GM12873 (cell line): ENCODE measurements at regions not wholly inside any gene's neighbourhood (a gene's known extent, or its start where the extent isn't known, plus 50 kb on each side); places are given as distances from the start of the nearest gene placed in this dataset.

Source experiments
- CTCF ChIP-seq: IDR thresholded peaks from 2 replicates; pipeline ENCODE4 v1.5.1; 2012; ENCODE audit warnings: low read depth, mild to moderate bottlenecking, moderate library complexity, low read length, control low read depth; ENCODE audit not compliant: insufficient read depth; ENCODE audit errors: missing control alignments

GRCh38 chr2:138948070-138948539 lies 167.9 kb upstream of the NXPH2 start:
- TF ChIP-seq CTCF, result no peak

- TF ChIP-seq CTCF, result no peak
Observed at GRCh38 chr2:138943470-138943869, 163.3 kb upstream of the NXPH2 start.

GRCh38 chr2:138942466-138942865 lies 162.3 kb upstream of the NXPH2 start:
- no peak for TF ChIP-seq CTCF

- no peak for TF ChIP-seq CTCF
Observed at GRCh38 chr2:138931284-138932256, 151.4 kb upstream of the NXPH2 start.

- TF ChIP-seq CTCF, result no peak
Observed at GRCh38 chr2:138930571-138930970, 150.4 kb upstream of the NXPH2 start.

GRCh38 chr2:138928374-138929021 lies 148.3 kb upstream of the NXPH2 start:
- TF ChIP-seq CTCF, result no peak

GRCh38 chr2:138922973-138923563 lies 142.9 kb upstream of the NXPH2 start:
- TF ChIP-seq CTCF, result peak; percentile 12
